Left lung (tissue), 4 donors: ENCODE measurements at regions not wholly inside any gene's neighbourhood (a gene's known extent, or its start where the extent isn't known, plus 50 kb on each side); places are given as distances from the start of the nearest gene placed in this dataset.
A peak's percentile ranks its signal among the peaks of the same experiment; 100 is the strongest.

Experiments
- ATAC-seq: fragments of 200-7000 bp; cut with Tn5 transposase; one replicate; pipeline ENCODE4 v1.9.1; 2020; ENCODE audit warnings: moderate library complexity
- DNase-seq, 4 donors: peaks; one replicate each; pipeline ENCODE4 v3.0.0-alpha.2; 2013 to 2020
- H3K27ac ChIP-seq, 2 donors: fragments of 200-600 bp; sonication (generic) in 1 of 2; one replicate each; pipeline versions ENCODE4 v1.5.0 to v1.8.0; 2020 to 2021
- H3K27me3 ChIP-seq, 2 donors: fragments of 200-600 bp; sonication (generic) in 1 of 2; one replicate each; pipeline versions ENCODE4 v1.5.0 to v1.8.0; 2020 to 2021
- H3K36me3 ChIP-seq, 2 donors: fragments of 200-600 bp; sonication (generic) in 1 of 2; one replicate each; pipeline versions ENCODE4 v1.5.0 to v1.8.0; 2020 to 2021
- H3K4me1 ChIP-seq, 2 donors: fragments of 200-600 bp; one replicate each; pipeline ENCODE4 v1.8.0; 2021
- H3K4me3 ChIP-seq, 2 donors: fragments of 200-600 bp; sonication (generic) in 1 of 2; one replicate each; pipeline versions ENCODE4 v1.5.0 to v1.8.0; 2020 to 2021; ENCODE audit warnings: mild to moderate bottlenecking in 1 of 2
- H3K9me3 ChIP-seq, 2 donors: fragments of 200-600 bp; sonication (generic) in 1 of 2; one replicate each; pipeline versions ENCODE4 v1.5.0 to v1.8.0; 2020 to 2021
- intact Hi-C, 2 donors: fragments of 100-400 bp; cut with DNase I; formaldehyde crosslinking; loops; one replicate each; pipeline versions ENCODE4 v1.11.2 to v1.14.2; 2022
- TF ChIP-seq, protein P1 (sequence below), 2 donors: fragments of 200-600 bp; sonication (generic) in 1 of 2; IDR thresholded peaks; one replicate each; pipeline versions ENCODE4 v1.5.0 to v1.8.0; 2021; ENCODE audit warnings: antibody characterized with exemption in 2 of 2
- donor health status: DM: no; HTN: yes; CAD: no.
- donor health status: DM: no; HTN: no; CAD: no.

DNA sequence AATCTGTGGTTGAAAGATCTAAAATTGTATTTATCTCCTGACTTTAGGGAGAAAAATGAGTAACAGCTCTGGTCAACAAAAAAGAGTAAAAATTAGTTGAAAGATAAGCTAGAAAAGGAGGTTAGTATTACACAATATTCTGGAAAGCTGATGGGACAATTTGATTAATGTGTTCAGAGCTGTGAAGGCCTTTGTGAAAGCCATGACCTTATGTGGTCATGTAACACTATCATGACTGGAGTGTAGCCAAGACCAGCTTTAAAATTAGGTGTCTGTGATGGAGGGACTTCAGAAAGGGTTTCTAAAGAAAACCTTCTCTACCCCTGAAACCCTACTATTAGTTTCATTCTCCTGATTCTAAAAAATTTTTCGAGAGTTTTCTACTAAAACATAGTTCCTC, 127.2 kb downstream of the NFKBIZ start:
- H3K36me3 ChIP-seq, result no peaks in the 10 kb centered on the region
- H3K4me3 ChIP-seq, result no peak overlapping the region
- intact Hi-C loops, result no loop called here
- no peak overlapping the region for H3K27ac ChIP-seq
- TF ChIP-seq, protein P1, sequence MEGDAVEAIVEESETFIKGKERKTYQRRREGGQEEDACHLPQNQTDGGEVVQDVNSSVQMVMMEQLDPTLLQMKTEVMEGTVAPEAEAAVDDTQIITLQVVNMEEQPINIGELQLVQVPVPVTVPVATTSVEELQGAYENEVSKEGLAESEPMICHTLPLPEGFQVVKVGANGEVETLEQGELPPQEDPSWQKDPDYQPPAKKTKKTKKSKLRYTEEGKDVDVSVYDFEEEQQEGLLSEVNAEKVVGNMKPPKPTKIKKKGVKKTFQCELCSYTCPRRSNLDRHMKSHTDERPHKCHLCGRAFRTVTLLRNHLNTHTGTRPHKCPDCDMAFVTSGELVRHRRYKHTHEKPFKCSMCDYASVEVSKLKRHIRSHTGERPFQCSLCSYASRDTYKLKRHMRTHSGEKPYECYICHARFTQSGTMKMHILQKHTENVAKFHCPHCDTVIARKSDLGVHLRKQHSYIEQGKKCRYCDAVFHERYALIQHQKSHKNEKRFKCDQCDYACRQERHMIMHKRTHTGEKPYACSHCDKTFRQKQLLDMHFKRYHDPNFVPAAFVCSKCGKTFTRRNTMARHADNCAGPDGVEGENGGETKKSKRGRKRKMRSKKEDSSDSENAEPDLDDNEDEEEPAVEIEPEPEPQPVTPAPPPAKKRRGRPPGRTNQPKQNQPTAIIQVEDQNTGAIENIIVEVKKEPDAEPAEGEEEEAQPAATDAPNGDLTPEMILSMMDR (IDR thresholded peaks at IDR 0.05), result no peak
- H3K9me3 ChIP-seq, result no peaks in the 10 kb centered on the region
- H3K4me1 ChIP-seq, result peaks cover 0 to 5% of the 10 kb centered on the region in 2 donors
- no peak for ATAC-seq
- no peak for DNase-seq
- H3K27me3 ChIP-seq, result no peaks in the 10 kb centered on the region

DNA sequence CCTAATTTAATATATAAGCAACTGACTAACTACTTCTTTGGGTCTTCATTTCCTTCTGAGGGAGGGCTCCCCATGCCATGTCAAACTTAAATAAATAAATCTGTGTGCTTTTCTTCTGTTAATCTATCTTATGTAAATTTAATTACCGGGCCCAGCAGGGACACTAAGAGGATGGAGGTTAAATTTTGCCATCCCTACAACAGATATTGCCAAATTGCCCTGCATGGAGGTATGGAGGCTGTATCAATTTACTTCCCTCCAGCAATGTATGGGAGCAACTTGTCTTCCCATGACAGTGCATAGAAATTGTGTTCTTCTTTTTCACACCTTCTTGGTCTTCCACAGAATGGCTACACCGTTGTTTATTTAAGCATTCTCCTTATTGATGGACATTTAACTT, 129.0 kb downstream of the NFKBIZ start:
- Histone ChIP-seq H3K36me3 (no peaks in the 10 kb centered on the region), H3K9me3 (no peaks in the 10 kb centered on the region), H3K27ac (no peak overlapping the region), H3K27me3 (no peaks in the 10 kb centered on the region), H3K4me3 (no peak overlapping the region), H3K4me1 (no peaks in the 10 kb centered on the region)
- no peak for ATAC-seq
- no peak for DNase-seq
- TF ChIP-seq, protein P1 (IDR thresholded peaks at IDR 0.05), result no peak
- intact Hi-C loops, result no loop called here

DNA sequence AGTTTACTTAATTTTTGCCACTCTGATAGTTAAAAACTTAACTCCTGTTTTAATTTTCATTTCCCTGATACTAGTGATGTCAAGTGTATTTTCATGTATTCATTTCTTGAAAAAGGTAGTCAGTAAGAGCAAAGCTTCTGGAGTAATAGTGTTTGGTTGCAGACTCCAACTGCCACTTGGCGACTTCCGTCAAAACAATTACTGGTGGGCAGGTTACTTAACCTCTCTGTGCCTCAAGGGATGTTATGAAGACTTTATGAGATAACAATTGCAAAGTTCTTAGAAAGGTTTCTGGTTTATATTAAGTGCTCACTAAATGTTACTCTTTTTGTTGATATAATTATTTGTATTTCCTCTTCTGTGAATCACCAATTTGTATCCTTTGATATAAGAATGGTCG, 129.7 kb downstream of the NFKBIZ start:
- Histone ChIP-seq H3K27me3 (no peaks in the 10 kb centered on the region), H3K4me3 (no peak overlapping the region), H3K36me3 (no peaks in the 10 kb centered on the region), H3K9me3 (no peaks in the 10 kb centered on the region), H3K27ac (no peak overlapping the region), H3K4me1 (no peaks in the 10 kb centered on the region)
- TF ChIP-seq, protein P1 (IDR thresholded peaks at IDR 0.05), result no peak
- intact Hi-C loops, result no loop called here
- ATAC-seq (no peak), DNase-seq (no peak)

DNA sequence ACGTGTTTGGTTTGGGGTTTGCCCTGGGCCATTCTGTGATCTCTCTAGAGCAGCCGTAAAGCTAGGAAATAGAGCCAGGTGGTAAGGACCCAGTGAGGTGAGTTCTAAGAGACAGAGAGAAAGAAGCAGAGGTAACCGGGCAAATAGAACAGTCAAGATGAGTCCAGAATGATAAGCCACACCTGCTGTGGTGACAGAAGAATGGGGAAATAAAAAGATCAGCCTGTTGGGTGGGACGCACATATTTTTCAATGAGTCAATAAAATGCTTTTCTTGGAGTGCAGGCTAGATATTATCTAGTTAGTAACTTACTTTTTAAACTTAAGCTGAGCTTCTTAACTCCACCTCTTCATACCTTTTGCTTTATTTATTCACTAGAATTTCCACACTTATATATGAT, 135.0 kb downstream of the NFKBIZ start:
- TF ChIP-seq, protein P1 (IDR thresholded peaks at IDR 0.05), result no peak
- DNase-seq (no peak), ATAC-seq (no peak)
- Histone ChIP-seq H3K4me1 (peaks cover 0 to 4% of the 10 kb centered on the region in 2 donors), H3K27me3 (no peaks in the 10 kb centered on the region), H3K4me3 (no peak overlapping the region), H3K9me3 (no peaks in the 10 kb centered on the region), H3K27ac (no peak overlapping the region), H3K36me3 (no peaks in the 10 kb centered on the region)
- intact Hi-C loops, result no loop called here

DNA sequence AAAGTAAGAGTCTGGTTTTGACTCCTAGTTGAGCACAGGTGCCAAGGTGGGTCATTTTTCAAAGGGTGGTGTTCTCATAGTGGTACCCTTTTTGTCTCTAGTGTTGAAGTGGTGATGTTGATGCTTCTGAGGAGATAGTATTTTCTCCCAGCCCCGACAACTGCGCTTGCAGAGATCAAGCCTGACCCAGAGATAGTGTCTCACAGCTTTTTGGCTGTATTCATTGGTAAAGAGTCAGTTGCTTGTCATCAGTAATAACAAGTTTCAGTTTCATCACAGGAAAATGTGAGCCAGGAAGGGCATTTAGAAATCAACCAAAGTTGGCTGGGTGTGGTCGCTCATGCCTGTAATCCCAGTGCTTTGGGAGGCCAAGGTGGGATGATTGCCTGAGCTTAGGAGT, 139.3 kb downstream of the NFKBIZ start:
- peak overlapping the region in 1 of 2 donors; percentile 59 for H3K27ac ChIP-seq
- TF ChIP-seq, protein P1 (IDR thresholded peaks at IDR 0.05), result no peak
- H3K27me3 ChIP-seq, result no peaks in the 10 kb centered on the region

More for the DNA sequence above, 139.3 kb downstream of the NFKBIZ start:
- no peaks in the 10 kb centered on the region for H3K9me3 ChIP-seq
- intact Hi-C loops, result no loop called here
- H3K4me3 ChIP-seq, result no peak overlapping the region
- H3K4me1 ChIP-seq, result peaks cover 0 to 5% of the 10 kb centered on the region in 2 donors
- DNase-seq (no peak), ATAC-seq (no peak)
- no peaks in the 10 kb centered on the region for H3K36me3 ChIP-seq
